Neutrophil (primary cell): ENCODE measurements at regions not wholly inside any gene's neighbourhood (a gene's known extent, or its start where the extent isn't known, plus 50 kb on each side); places are given as distances from the start of the nearest gene placed in this dataset.

Experiments
- H3K27ac ChIP-seq: fragments of 200-600 bp; sonication (generic); 2 replicates; pipeline ENCODE4 v1.5.1; 2016; ENCODE audit warnings: mild to moderate bottlenecking, moderate library complexity
- H3K27me3 ChIP-seq: fragments of 200-600 bp; sonication (generic); 2 replicates; pipeline ENCODE4 v1.6.0; 2016; ENCODE audit warnings: mild to moderate bottlenecking
- H3K36me3 ChIP-seq: fragments of 200-600 bp; sonication (generic); 2 replicates; pipeline ENCODE4 v1.5.1; 2017
- H3K4me1 ChIP-seq, 2 experiments: fragments of 200-600 bp in 1 of 2; sonication (generic) in 1 of 2; 1 replicate in 1 of 2; 2 replicates in 1 of 2; pipeline versions ENCODE4 v1.5.1 to v1.6.1; 2013 to 2016; ENCODE audit warnings: low read depth in 1 of 2, low read length in 1 of 2, mild to moderate bottlenecking in 1 of 2, moderate library complexity in 1 of 2; ENCODE audit not compliant: control insufficient read depth in 1 of 2, insufficient read depth in 1 of 2
- H3K4me3 ChIP-seq, 2 experiments: fragments of 200-600 bp in 1 of 2; sonication (generic) in 1 of 2; 1 replicate in 1 of 2; 2 replicates in 1 of 2; pipeline ENCODE4 v1.5.1; 2013 to 2016; ENCODE audit warnings: low read depth in 1 of 2, low read length in 1 of 2, mild to moderate bottlenecking in 1 of 2, moderate library complexity in 1 of 2
- H3K9me3 ChIP-seq: fragments of 200-600 bp; sonication (generic); 2 replicates; pipeline ENCODE4 v1.5.1; 2016
- CTCF ChIP-seq: fragments of 200-600 bp; sonication (generic); IDR thresholded peaks from 2 replicates; pipeline ENCODE4 v1.5.1; 2016; ENCODE audit warnings: antibody characterized with exemption

GRCh38 chr12:83619973-83620372, 933.3 kb downstream of the TMTC2 start:
- Histone ChIP-seq H3K4me1 (no peaks in the 10 kb centered on the region), H3K27ac (no peak overlapping the region), H3K27me3 (no peaks in the 10 kb centered on the region), H3K9me3 (no peaks in the 10 kb centered on the region), H3K36me3 (no peaks in the 10 kb centered on the region), H3K4me3 (no peak overlapping the region)
- TF ChIP-seq CTCF: no peak

GRCh38 chr12:83615152-83615551, 928.4 kb downstream of the TMTC2 start:
- no peaks in the 10 kb centered on the region for H3K36me3 ChIP-seq
- H3K4me1 ChIP-seq: no peaks in the 10 kb centered on the region
- no peak for TF ChIP-seq CTCF
- no peaks in the 10 kb centered on the region for H3K27me3 ChIP-seq
- peaks cover 4% of the 10 kb centered on the region for H3K9me3 ChIP-seq
- no peak overlapping the region for H3K4me3 ChIP-seq
- H3K27ac ChIP-seq: no peak overlapping the region

- H3K9me3 ChIP-seq: peaks cover 4% of the 10 kb centered on the region
- no peak for TF ChIP-seq CTCF
- H3K27ac ChIP-seq: no peak overlapping the region
- no peaks in the 10 kb centered on the region for H3K27me3 ChIP-seq
- no peaks in the 10 kb centered on the region for H3K4me1 ChIP-seq
- no peak overlapping the region for H3K4me3 ChIP-seq
- no peaks in the 10 kb centered on the region for H3K36me3 ChIP-seq
These were observed 926.9 kb downstream of the TMTC2 start for GRCh38 chr12:83613586-83614110.

GRCh38 chr12:83603106-83603505, 916.4 kb downstream of the TMTC2 start:
- no peaks in the 10 kb centered on the region for H3K4me1 ChIP-seq
- no peak overlapping the region for H3K4me3 ChIP-seq
- H3K36me3 ChIP-seq: no peaks in the 10 kb centered on the region
- H3K27me3 ChIP-seq: no peaks in the 10 kb centered on the region
- H3K27ac ChIP-seq: no peak overlapping the region
- H3K9me3 ChIP-seq: no peaks in the 10 kb centered on the region
- TF ChIP-seq CTCF: no peak

- H3K27me3 ChIP-seq: no peaks in the 10 kb centered on the region
- H3K4me3 ChIP-seq: no peak overlapping the region
- no peaks in the 10 kb centered on the region for H3K36me3 ChIP-seq
- no peak for TF ChIP-seq CTCF
- H3K27ac ChIP-seq: no peak overlapping the region
- no peaks in the 10 kb centered on the region for H3K9me3 ChIP-seq
- H3K4me1 ChIP-seq: no peaks in the 10 kb centered on the region
These were observed 888.6 kb downstream of the TMTC2 start for GRCh38 chr12:83575326-83575725.

- no peaks in the 10 kb centered on the region for H3K4me1 ChIP-seq
- no peaks in the 10 kb centered on the region for H3K36me3 ChIP-seq
- no peak overlapping the region for H3K27ac ChIP-seq
- no peak overlapping the region for H3K4me3 ChIP-seq
- no peaks in the 10 kb centered on the region for H3K9me3 ChIP-seq
- no peaks in the 10 kb centered on the region for H3K27me3 ChIP-seq
- TF ChIP-seq CTCF: no peak
These were observed 887.4 kb downstream of the TMTC2 start for GRCh38 chr12:83574142-83574541.
